ENCODE measurements at regions not wholly inside any gene's neighbourhood (a gene's known extent, or its start where the extent isn't known, plus 50 kb on each side); places are given as distances from the start of the nearest gene placed in this dataset.
"Not testable (repeated sequence)": the region's sequence is repeated elsewhere in the genome, so short reads cannot be mapped to it uniquely, and the experiment has no call there.

GRCh38 chr16:35198223-35199199 is 1739.1 kb downstream of the TP53TG3F start:
- no peak for DNase-seq

- DNase-seq, result no peak
Measured at GRCh38 chr16:35200662-35201061, 1741.2 kb downstream of the TP53TG3F start.

GRCh38 chr16:35201151-35201550 is 1741.7 kb downstream of the TP53TG3F start:
- DNase-seq, result no peak

GRCh38 chr16:35203636-35204035 is 1744.2 kb downstream of the TP53TG3F start:
- DNase-seq, result no peak

GRCh38 chr16:35207059-35207999 is 1747.9 kb downstream of the TP53TG3F start:
- no peak for DNase-seq

GRCh38 chr16:35208001-35208935 is 1748.9 kb downstream of the TP53TG3F start:
- DNase-seq, result no peak

GRCh38 chr16:35210681-35211433 is 1751.4 kb downstream of the TP53TG3F start:
- no peak for DNase-seq

GRCh38 chr16:35214840-35215239 is 1755.4 kb downstream of the TP53TG3F start:
- no peak for DNase-seq

- no peak for DNase-seq
Measured at GRCh38 chr16:35215287-35215686, 1755.9 kb downstream of the TP53TG3F start.

GRCh38 chr16:35216261-35216660 is 1756.8 kb downstream of the TP53TG3F start:
- DNase-seq, result not testable (repeated sequence)

GRCh38 chr16:35221482-35222185 is 1762.2 kb downstream of the TP53TG3F start:
- no peak for DNase-seq

GRCh38 chr16:35234679-35235078 is 1775.3 kb downstream of the TP53TG3F start:
- no peak for DNase-seq

- no peak for DNase-seq
Measured at GRCh38 chr16:35239561-35239960, 1780.1 kb downstream of the TP53TG3F start.

GRCh38 chr16:35249051-35249450 is 1789.6 kb downstream of the TP53TG3F start:
- no peak for DNase-seq

- peak; percentile 5 for DNase-seq
Measured at GRCh38 chr16:35252356-35252936, 1793.0 kb downstream of the TP53TG3F start.

GRCh38 chr16:35255186-35255803 is 1795.9 kb downstream of the TP53TG3F start:
- DNase-seq, result no peak

GRCh38 chr16:35255816-35256215 is 1796.4 kb downstream of the TP53TG3F start:
- DNase-seq, result no peak

GRCh38 chr16:35258381-35258780 is 1799.0 kb downstream of the TP53TG3F start:
- no peak for DNase-seq

- no peak for DNase-seq
Measured at GRCh38 chr16:35295856-35296255, 1836.4 kb downstream of the TP53TG3F start.
